ENCODE measurements at regions not wholly inside any gene's neighbourhood (a gene's known extent, or its start where the extent isn't known, plus 50 kb on each side); places are given as distances from the start of the nearest gene placed in this dataset.
A peak's percentile ranks its signal among the peaks of the same experiment; 100 is the strongest.

DNA sequence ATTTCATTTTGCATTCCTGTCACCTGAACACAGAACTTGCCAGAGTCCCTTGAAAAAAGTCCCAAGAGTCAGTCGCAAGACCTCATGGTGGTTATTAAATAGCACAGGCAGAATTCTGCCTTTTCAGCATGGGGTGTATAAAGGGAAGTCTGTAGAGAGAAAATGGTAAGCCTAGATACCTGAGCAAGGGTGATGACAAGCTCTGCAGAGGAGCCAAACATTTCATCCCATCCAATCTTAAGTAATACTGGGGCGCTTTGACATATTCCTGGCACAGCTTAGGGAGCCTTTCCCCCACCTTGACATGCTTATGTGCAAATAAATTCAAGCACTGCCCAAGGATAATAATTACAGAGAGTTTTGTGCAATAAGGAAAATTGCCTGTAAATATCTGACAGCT, 213.0 kb downstream of the INHBA start:
- H3K27ac Mint-ChIP-seq = no peak overlapping the region

DNA sequence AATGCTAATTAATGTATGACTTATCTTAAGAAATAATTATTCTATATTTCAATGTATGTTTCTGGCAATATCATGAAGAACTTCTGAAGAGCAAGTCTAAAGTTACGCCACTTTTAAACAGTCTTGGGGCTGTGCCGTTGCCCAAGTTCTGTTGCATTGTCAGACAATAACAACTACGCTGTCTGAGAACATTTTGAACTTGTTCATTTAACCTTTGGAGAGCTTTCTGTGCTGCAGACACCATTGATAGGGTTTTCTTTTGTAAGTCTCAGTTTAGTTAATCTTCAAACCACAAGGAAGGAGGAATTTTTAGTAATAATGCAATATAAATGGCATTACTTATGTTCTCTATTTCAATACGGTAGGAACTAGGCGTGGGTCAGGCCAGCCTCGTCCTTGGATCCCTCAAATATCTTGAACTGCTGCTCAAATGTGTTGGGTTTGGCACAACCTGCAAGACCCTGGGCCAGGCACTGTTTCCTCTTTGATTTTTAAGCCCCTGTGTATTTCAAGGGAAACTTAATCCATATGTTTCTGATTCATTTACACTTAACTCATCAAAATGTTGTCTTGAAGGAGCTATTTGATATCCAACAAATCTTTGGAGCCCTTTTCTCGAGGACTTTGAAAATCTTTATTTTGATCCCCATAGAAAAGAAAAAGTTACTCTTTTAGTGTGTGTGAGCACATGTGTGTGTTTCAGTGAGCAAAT, 215.5 kb downstream of the INHBA start:
- H3K9me3 Mint-ChIP-seq = no peaks in the 10 kb centered on the region
- H3K27me3 Mint-ChIP-seq = no peaks in the 10 kb centered on the region
- H3K36me3 Mint-ChIP-seq (ENCODE audit: low read depth) = no peaks in the 10 kb centered on the region
- intact Hi-C loops (cut with micrococcal nuclease) = no loop called here
- H3K27ac Mint-ChIP-seq = no peak overlapping the region
- H3K4me1 Mint-ChIP-seq (ENCODE audit: low read depth) = no peaks in the 10 kb centered on the region
- no peak overlapping the region for H3K4me3 Mint-ChIP-seq

More for the DNA sequence above, 213.0 kb downstream of the INHBA start:
- H3K36me3 Mint-ChIP-seq (ENCODE audit: low read depth) = no peaks in the 10 kb centered on the region
- no peaks in the 10 kb centered on the region for H3K4me1 Mint-ChIP-seq (ENCODE audit: low read depth)
- intact Hi-C loops (cut with micrococcal nuclease) = no loop called here
- H3K4me3 Mint-ChIP-seq = no peak overlapping the region
- H3K9me3 Mint-ChIP-seq = no peaks in the 10 kb centered on the region
- no peaks in the 10 kb centered on the region for H3K27me3 Mint-ChIP-seq

DNA sequence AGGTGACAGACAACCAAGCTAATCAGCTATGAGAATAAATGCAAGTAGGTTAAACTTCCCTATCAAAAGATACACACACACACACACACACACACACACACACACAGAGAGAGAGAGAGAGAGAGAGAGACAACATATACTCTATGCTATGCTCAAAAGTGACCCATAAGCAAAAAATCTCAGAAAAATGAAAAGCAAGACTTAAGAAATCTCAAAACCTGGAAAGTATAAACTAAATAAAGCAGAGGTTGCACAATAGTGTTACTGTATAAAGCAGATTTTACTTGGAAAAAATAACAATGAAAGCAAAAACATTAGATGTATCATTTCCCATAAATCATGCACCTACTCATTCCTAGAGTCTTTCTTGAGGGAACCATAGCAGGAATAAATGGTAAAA, 221.5 kb downstream of the INHBA start:
- intact Hi-C loops (cut with micrococcal nuclease) = no loop called here
- Mint-ChIP-seq H3K9me3 (peaks cover 9% of the 10 kb centered on the region), H3K36me3 (ENCODE audit: low read depth) (no peaks in the 10 kb centered on the region), H3K4me1 (ENCODE audit: low read depth) (peaks cover 17% of the 10 kb centered on the region), H3K4me3 (no peak overlapping the region), H3K27me3 (no peaks in the 10 kb centered on the region), H3K27ac (no peak overlapping the region)

DNA sequence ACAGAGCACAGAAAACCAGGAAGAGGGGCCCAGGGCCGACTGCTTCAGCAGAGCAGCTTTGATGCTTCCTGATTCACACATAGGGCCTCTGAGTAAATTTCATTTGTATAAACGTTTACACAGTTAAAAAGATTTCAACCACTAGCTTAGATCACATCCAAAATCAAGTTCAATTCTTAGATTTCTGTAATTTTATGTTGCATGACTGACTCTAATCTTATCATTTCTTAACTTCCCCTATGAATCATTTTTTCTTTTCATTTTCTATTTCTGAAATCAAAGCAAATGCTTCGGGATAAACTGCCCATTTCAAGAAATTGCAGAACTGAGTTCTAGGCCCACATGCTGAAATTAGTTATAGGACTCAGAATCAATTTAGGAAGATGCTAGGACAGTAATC, 224.7 kb downstream of the INHBA start:
- H3K27me3 Mint-ChIP-seq = no peaks in the 10 kb centered on the region
- H3K4me1 Mint-ChIP-seq (ENCODE audit: low read depth) = peaks cover 28% of the 10 kb centered on the region
- H3K36me3 Mint-ChIP-seq (ENCODE audit: low read depth) = no peaks in the 10 kb centered on the region
- intact Hi-C loops (cut with micrococcal nuclease) = no loop called here
- no peak overlapping the region for H3K4me3 Mint-ChIP-seq
- H3K9me3 Mint-ChIP-seq = peaks cover 9% of the 10 kb centered on the region
- no peak overlapping the region for H3K27ac Mint-ChIP-seq

DNA sequence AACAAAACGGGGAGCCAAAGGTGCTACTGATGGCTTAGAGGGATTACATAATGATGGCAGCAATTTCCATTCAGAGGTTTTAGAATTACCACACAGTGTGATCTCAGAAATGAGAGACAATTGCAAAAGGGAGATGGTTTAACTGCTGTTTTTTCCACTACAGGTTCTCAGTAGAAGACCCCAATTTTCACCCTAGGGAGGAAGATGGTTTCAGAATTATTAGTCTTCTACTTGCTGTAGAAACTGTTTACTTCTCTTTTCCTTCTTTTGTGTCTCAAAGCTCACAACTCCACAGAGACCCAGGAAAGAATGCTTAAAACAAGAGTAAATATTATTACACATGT, 226.5 kb downstream of the INHBA start:
- H3K27me3 Mint-ChIP-seq = no peaks in the 10 kb centered on the region
- peaks cover 38% of the 10 kb centered on the region for H3K4me1 Mint-ChIP-seq (ENCODE audit: low read depth)

DNA sequence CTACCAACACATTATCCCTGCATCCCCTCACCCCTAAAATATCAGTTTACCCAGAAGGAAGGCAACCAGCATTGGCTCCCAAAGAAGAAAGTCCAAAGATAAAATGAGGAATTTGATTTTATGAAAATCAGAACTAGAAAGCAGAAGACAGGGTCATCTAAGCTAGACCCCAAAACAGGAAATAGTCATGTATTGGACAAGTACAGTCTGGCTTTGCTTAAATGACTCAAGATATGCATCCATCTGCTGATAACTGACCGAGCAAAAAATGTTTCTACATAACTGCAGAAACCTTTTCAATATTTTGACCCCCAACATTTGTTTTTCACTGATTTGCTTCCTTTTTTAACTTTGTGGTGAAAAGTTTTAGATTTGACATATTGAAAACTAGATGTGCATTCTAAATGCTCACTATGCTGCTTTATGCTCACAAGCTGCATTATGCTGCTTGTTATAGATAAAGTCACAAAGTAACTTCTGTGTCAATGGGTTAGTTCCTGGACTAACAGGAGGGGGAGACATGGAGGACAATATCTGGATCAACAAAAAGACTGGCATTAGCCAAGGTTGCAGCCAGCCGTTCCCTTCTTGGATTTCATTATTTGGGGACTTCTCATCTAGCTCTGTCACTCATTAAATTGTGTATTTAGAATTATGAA, 227.0 kb downstream of the INHBA start:
- no peaks in the 10 kb centered on the region for H3K36me3 Mint-ChIP-seq (ENCODE audit: low read depth)
- peaks cover 35% of the 10 kb centered on the region for H3K4me1 Mint-ChIP-seq (ENCODE audit: low read depth)
- no peak overlapping the region for H3K27ac Mint-ChIP-seq
- peaks cover 9% of the 10 kb centered on the region for H3K9me3 Mint-ChIP-seq
- H3K4me3 Mint-ChIP-seq = no peak overlapping the region
- intact Hi-C loops (cut with micrococcal nuclease) = no loop called here
- H3K27me3 Mint-ChIP-seq = no peaks in the 10 kb centered on the region

More for the DNA sequence above, 226.5 kb downstream of the INHBA start:
- peaks cover 9% of the 10 kb centered on the region for H3K9me3 Mint-ChIP-seq
- intact Hi-C loops (cut with micrococcal nuclease) = no loop called here
- H3K27ac Mint-ChIP-seq = no peak overlapping the region
- H3K36me3 Mint-ChIP-seq (ENCODE audit: low read depth) = no peaks in the 10 kb centered on the region
- H3K4me3 Mint-ChIP-seq = no peak overlapping the region

DNA sequence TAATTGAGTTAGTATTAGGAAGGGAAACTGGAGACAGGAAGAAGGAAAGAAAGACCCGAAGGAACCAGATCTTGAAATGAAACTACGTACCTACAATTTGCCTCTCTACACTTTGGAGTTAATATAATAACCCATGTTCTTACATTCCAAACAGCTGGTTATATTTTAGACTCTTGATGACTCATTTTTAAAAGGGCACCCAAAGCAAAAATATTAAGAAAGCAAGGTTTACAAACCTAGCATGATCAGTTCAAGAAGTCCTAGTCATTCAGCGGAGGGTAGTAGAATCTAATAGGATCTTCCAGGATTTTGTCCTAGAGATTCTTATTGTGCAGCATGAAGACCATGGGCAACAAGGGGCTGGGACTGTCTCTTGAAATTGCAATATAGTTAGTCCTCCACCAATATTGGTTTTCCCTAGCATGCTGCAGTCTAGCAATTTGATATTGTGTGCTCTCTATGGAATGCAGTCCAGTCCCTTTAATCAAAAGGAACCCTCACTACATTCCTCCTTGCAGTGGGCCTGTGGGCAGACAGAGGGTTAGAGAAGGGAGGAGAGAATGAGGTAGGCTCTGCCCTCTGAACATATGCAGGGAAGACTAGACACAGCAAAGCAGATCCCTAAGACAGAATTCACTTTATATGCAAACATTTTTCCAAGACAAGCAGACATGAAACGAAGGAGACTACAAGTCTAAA, 230.3 kb downstream of the INHBA start:
- H3K4me1 Mint-ChIP-seq (ENCODE audit: low read depth) = peaks cover 33% of the 10 kb centered on the region
- H3K27ac Mint-ChIP-seq = no peak overlapping the region
- H3K36me3 Mint-ChIP-seq (ENCODE audit: low read depth) = no peaks in the 10 kb centered on the region
- intact Hi-C loops (cut with micrococcal nuclease) = no loop called here
- H3K4me3 Mint-ChIP-seq = no peak overlapping the region
- H3K27me3 Mint-ChIP-seq = no peaks in the 10 kb centered on the region
- no peaks in the 10 kb centered on the region for H3K9me3 Mint-ChIP-seq

DNA sequence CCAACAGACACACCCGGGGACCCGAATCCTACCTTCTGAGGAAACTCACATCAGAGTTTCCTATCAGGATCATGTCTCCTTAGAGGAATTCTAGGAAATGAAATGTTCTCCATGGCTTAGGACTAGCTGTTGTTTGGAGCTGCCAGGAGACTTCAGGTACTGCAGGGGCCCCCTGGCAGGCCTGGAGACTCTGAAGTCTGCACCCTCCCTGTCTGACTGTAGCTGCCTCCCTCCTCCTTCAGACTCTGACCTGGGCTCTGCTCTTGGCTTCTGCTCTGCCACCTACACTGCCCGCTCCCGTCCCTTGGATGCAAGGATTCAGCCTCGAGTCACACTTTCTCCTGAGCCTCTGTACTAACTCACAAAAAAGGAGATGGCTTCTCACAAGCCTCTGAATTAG, 232.8 kb downstream of the INHBA start:
- Mint-ChIP-seq H3K27me3 (no peaks in the 10 kb centered on the region), H3K4me1 (ENCODE audit: low read depth) (peaks cover 15% of the 10 kb centered on the region), H3K27ac (no peak overlapping the region), H3K4me3 (no peak overlapping the region), H3K9me3 (no peaks in the 10 kb centered on the region), H3K36me3 (ENCODE audit: low read depth) (no peaks in the 10 kb centered on the region)
- intact Hi-C loops (cut with micrococcal nuclease) = no loop called here

DNA sequence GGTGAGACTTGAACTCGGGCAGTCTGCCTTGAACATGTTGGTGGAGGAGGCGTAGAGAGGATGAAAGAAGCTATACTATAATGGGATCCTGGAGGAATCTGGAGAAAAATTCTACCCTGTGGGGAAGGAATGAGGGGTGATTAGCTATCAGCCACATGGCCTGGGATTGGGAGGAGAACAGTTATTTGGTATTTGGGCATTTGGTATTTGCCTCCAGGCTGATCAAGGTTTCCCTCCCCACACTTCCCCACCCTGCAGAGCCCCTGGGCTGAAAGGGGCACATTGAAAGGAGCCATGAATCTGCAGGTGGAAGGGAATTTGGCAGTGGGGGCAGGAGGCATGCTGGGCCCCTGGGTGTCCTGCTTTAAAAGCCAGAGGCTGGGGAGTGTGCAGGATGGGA, 235.3 kb downstream of the INHBA start:
- no peaks in the 10 kb centered on the region for H3K36me3 Mint-ChIP-seq (ENCODE audit: low read depth)
- peaks cover 13% of the 10 kb centered on the region for H3K4me1 Mint-ChIP-seq (ENCODE audit: low read depth)
- intact Hi-C loops (cut with micrococcal nuclease) = no loop called here
- no peaks in the 10 kb centered on the region for H3K27me3 Mint-ChIP-seq
- H3K9me3 Mint-ChIP-seq = no peaks in the 10 kb centered on the region
- H3K27ac Mint-ChIP-seq = no peak overlapping the region
- no peak overlapping the region for H3K4me3 Mint-ChIP-seq

DNA sequence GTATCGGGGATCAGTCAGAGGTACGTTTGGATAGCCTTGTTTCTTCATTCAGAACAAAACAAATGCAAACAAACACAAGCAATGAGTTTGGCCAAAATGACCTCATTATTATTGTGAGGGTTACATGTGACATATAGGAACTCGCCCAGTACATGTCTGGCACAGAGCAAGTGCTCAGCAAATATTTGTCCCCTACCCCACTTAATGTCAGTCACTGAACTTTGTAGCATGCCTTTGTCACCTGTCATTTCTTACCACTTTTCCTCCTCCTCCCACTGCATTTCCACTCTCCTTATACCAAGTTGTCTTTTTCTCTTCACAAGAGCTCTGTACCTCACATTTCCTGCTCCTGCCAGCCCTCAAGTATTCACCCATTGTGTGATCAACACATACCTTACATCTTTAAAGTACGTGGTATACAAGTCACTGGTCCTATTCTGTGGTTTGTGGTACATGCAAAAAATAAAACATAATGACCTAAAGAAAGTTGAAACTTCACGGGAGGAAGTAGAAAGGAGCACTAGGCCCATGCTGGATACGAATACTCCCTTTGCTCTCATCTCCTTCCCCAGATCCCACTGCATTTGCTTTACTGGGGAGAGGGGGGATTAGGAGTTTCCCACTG, 236.0 kb downstream of the INHBA start:
- Mint-ChIP-seq H3K4me3 (no peak overlapping the region), H3K4me1 (ENCODE audit: low read depth) (peaks cover 6% of the 10 kb centered on the region), H3K27me3 (no peaks in the 10 kb centered on the region), H3K27ac (no peak overlapping the region), H3K36me3 (ENCODE audit: low read depth) (no peaks in the 10 kb centered on the region), H3K9me3 (no peaks in the 10 kb centered on the region)
- intact Hi-C loops (cut with micrococcal nuclease) = no loop called here

DNA sequence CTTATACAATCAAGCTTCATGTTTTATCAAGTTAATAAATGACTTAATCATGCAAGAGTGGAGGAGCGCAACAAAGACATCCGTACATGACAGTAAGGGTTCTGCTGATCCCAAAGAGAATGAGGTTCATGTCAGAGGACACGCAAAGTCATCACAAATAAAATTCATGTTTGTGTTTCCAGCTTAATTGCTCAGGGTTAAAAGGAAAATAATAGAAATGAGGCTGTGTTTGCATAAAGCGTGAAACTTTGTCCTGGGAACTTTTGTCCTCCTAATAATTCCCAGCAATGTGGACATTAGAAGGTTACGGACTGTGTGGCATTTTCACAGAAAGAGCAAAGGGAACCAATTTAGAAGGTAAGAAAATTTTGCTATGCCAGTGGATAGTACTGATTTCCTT, 237.3 kb downstream of the INHBA start:
- H3K9me3 Mint-ChIP-seq = no peaks in the 10 kb centered on the region
- H3K27me3 Mint-ChIP-seq = no peaks in the 10 kb centered on the region
- H3K4me1 Mint-ChIP-seq (ENCODE audit: low read depth) = no peaks in the 10 kb centered on the region
- no peak overlapping the region for H3K27ac Mint-ChIP-seq
- no peaks in the 10 kb centered on the region for H3K36me3 Mint-ChIP-seq (ENCODE audit: low read depth)
- intact Hi-C loops (cut with micrococcal nuclease) = no loop called here
- no peak overlapping the region for H3K4me3 Mint-ChIP-seq

DNA sequence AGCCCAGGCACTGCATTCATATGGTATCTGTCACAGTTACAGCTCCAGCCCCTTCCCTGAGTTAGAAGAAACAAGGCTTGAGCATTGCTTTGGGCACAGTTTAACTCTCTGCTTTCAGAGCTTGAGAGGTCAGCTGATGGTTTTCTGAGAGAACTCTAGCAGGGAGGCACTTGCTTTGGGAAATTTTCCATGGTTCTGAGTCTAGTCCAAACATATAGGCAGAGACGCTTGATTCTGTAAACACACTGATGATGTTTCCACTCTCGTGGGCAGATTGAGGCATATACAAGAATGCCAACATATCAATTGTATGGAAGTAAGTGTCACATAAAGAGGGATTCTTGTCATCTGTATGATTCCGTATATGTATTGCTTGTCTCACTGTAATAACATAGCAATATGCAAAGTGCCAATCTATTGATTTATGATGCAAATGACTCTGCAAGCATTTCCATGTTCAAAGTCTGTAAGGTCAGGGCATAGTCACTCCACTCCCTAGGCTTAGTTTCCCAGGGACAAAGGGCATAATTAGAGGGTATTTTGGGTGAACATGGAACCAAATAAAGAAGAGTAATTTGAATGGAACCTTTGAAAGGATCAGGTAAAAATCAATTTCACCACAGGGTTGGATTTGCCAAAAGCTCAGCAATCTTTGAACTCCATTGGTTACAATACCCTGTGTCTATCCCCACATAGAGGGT, 239.0 kb downstream of the INHBA start:
- Mint-ChIP-seq H3K27me3 (no peaks in the 10 kb centered on the region), H3K36me3 (ENCODE audit: low read depth) (no peaks in the 10 kb centered on the region), H3K4me3 (no peak overlapping the region), H3K4me1 (ENCODE audit: low read depth) (peaks cover 12% of the 10 kb centered on the region), H3K27ac (no peak overlapping the region), H3K9me3 (no peaks in the 10 kb centered on the region)
- intact Hi-C loops (cut with micrococcal nuclease) = no loop called here

DNA sequence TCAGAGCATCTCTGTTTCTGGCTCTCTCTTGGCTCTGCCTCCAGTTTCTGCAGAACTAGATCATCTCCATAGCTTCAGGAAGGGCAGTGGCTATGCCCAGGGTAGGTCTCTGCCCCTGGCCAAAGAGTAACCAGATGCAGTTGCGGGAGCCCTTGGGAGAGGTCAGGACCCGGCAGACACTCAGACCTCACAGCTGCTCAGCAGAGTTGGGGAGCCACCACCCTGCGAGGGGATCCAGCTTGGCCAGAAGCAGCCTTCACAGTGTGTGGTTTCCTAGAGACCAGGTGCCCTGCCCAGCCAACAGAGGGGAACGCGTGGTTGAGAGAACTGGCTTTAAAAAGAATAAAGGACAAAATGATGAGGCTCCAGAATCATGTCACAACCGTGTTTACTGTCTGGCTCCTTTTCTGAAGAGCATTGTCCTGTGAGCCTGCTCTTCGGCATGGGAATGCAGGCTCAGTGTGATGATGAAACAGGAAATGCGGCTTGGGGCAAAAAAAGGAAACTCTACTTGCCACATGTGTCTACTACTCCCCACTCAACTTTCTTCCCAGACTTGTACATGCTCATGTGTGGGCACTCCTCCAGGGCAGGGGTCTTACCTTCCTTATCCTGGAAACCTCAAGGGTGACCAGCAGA, 243.1 kb downstream of the INHBA start:
- no peaks in the 10 kb centered on the region for H3K27me3 Mint-ChIP-seq

More for the DNA sequence above, 243.1 kb downstream of the INHBA start:
- Mint-ChIP-seq H3K9me3 (peaks cover 9% of the 10 kb centered on the region), H3K4me3 (peak overlapping the region; percentile 49), H3K4me1 (ENCODE audit: low read depth) (peaks cover 17% of the 10 kb centered on the region), H3K27ac (peak overlapping the region; percentile 75), H3K36me3 (ENCODE audit: low read depth) (peaks cover 6% of the 10 kb centered on the region)
- intact Hi-C loops (cut with micrococcal nuclease) = no loop called here
